Right hindlimb (tissue), 1 donor: ENCODE measurements at regions not wholly inside any gene's neighbourhood (a gene's known extent, or its start where the extent isn't known, plus 50 kb on each side); places are given as distances from the start of the nearest gene placed in this dataset.

Source experiments
- DNase-seq: peaks from one replicate; pipeline ENCODE4 v3.0.0-alpha.2; 2018

DNA sequence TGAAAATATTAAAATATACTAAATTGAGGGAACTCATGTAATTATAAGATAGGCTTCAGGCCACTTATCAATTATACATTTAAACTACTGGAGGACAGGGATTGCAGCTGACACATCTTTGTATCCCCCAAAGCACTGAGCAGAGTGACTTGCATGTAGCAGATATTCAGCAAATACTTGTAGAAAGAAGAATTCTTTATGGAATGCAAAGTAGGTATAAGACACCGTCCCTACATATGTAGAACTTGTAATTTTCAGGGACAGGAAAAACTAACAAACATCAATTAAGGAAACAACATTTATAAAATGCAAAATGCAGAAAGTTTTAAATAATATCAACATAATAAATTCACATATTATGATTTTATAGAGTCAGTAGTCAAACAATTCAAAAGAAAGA lies 719.2 kb downstream of the OLFM4 start:
- DNase-seq = no peak

DNA sequence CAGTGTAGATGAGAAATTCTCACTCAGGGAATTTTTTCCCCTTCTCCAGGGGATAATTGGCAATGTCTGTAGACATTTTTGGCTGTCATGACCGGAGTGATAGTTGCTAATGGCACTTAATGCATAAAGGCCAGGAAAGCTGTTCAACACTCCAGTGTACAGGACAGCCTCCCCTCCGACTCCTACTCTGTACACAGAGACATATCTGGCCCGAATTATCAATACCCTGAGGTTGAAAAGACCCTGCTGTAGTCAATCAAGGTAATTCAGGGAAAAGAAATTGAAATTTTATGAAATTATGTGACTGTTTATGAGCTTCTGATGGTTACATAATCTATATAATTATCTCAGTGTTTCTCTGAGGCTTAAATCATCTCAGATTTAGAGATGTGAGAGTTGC lies 720.7 kb downstream of the OLFM4 start:
- DNase-seq = no peak

DNA sequence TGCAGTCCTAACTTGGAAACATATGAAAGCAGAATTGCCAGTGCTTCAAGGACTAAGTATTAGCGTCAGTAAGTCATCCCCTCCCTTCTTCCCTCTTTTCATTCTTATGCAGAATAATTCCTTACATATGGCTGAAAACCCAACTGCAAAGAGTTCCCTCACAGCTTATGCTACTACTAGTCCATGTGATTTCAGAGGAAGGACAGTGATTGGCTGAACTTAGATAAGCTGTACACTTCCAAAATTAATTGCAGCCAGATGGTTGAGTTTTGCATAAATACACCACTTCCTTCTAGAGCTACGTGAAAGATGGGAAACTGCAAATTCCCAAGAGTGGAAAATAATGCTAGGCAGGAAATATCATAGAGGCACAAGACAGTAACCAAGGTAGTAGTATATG lies 730.4 kb downstream of the OLFM4 start:
- no peak for DNase-seq

DNA sequence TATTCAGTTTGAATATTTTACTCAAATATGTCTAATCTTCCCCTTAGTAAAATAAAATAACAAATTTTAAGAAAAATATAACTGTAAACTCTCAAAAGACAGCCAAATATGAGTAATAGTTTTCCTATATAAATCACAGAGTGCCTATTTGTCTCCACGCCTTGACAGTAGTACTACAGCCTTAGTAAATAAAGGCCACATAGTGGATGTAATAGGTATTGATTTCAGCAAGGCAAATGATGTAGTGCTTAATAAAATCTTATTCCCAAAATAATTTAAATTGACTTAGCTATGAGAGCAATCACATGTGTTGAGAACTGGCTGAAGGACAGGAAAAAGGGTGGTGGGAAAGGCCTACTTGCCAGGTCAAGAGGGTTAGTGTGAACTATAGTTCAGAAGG lies 747.2 kb downstream of the OLFM4 start:
- no peak for DNase-seq

DNA sequence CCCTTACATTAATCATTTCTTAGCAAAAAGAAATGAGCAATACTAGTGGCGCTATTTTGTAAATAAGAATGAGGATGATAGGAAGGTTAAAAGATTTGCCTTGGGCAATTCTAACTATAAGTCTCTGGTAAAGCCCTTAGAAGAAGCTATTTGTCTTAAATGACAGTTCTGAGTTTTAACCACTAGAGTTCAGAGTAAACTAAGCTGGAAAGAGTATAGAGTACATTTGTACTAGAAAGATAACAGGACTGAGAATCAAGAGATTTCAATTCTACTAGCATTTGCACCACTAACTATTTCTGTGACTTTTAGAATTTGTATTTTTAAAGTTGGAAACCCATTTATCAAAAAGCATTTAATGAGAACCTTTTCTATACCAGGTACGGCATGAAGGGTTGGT lies 750.3 kb downstream of the OLFM4 start:
- DNase-seq = no peak

DNA sequence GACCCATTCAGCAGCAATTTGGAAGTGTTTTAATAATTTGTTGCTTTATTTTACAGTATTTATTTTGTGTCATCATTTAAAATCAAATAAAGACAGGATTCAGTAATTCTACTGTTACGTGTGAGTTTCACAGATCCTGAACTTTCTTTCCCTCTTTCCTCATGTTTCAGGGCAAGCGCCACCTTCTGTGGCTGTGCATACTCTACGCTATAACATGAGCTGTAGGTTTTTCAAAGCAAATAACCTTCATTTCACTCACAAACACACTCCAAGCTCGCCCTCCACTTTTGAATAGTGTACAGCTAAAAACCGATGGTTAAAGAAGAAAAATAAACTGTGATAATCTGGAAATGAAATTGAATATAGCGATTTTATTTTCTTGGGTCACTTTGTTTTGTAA lies 753.3 kb downstream of the OLFM4 start:
- no peak for DNase-seq

DNA sequence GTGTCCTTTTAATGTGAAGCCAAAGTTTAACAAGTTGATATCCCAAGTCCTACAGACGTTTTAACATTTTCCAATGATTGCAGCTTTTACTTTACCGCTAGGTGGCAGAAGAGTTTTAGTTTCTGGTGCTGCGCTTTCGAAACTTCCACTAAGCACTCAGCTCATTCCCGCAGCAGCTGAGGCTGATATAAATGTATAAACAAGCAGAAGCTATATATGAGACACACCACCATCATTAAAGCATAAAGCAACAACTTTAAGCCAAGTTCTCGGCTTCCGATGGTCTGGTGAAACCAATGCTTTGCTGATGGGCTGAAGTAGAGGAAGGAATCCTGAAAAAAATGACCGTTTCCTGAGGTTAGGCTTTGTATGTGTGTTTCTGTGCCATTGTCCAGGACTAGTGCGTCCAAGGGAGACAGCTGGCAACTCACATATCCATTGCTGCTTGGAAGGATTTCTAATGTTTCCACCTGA lies 753.9 kb downstream of the OLFM4 start:
- peak; percentile 63 for DNase-seq

DNA sequence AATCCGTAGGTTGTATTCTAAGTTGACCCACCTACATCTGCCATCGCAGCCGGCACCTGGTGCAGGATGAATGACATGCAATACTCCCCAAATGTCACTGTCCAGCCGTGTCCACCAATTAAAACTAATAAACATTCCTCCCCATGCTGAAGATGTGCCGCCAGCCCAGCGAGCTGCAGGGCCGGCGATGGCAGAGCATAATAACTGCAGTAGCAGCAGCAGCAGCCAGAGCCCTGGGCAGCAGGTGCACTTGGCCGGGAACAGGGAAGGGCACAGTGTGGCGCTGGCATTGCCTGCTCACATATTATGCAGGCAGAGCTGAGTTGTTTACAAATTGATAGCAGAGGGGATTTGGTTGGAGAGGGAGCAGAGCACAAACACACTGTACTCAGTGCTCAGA lies 754.9 kb downstream of the OLFM4 start:
- no peak for DNase-seq

DNA sequence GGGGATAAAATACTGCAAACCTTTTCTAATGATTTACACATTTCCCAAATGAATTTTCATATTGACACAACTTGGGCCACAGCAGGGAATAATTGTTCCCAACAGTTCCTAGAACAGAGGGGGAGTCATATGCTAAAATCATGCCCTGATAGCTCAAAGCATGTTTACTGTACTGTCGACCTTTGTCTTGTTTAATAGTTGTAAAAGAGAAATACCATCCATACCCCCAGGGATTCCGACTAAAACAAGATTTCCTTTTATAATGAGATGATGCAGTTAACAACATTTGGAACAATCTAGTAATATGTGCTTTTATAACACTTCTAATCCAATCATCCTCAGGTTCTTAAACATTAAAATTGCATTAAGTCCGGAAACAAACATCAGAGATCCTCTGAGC lies 759.7 kb downstream of the OLFM4 start:
- DNase-seq = no peak

DNA sequence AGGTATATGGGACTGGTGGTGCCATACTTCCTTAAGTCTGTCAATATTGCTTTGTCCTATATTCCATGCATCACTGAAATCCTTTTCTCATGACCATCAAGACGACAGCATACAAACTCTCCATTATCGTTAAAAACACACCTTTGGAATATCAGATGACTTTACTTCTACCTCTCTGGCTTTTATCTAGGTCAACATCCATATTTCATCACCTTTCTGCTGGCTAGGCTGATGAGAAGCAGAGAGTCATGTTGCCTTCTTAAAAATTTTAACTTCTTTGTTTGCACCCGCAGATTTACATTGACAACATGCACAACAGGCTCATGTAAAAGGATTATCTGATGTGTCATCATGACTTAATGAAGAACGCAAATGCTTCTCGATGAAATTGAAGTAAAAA lies 771.4 kb downstream of the OLFM4 start:
- DNase-seq = no peak

DNA sequence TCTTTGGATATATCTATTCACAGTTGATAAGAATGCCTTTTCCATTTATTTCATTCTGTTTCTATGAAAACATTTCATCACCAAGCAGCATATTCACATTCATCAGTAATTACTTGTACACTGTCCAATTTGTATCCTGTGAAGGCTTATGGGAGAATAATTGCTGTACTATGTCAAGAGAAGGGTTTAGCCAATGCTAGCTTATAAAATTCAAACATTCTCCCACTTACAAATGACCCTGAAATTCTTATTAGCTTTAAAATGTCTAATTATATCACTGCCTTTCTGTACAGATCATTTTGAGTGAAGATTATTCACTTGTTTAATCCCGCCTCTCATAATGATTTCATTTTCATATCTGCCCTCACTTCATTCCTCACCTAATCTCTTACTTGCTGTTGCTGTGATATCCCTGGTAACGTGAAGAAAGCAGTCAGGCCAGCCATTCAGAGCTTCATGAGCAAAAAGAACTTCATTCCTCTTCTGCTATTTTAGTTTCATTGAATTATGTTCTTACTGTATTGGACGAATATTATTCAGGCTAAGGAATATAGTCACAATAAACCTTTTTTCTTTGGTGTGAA lies 778.7 kb downstream of the OLFM4 start:
- no peak for DNase-seq

DNA sequence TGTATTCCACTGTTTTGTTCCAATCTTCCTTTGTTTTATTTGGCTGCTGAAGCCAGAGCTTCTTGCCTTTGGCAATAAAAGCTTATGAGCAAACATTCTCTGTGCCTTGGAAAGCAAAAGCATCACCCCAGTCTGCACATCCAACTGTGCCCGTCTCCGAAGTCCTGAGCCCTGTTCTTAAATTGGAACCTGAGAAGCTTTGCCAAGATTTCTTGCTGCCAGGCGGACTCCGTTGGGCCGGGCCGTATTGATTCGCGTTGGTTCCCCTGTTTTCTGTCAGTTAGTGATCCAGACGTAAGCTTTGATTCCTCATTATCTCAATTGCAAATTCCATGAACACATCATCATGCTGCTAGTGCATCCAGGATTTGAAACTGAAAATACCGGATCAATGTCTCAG lies 793.0 kb downstream of the OLFM4 start:
- DNase-seq = no peak

DNA sequence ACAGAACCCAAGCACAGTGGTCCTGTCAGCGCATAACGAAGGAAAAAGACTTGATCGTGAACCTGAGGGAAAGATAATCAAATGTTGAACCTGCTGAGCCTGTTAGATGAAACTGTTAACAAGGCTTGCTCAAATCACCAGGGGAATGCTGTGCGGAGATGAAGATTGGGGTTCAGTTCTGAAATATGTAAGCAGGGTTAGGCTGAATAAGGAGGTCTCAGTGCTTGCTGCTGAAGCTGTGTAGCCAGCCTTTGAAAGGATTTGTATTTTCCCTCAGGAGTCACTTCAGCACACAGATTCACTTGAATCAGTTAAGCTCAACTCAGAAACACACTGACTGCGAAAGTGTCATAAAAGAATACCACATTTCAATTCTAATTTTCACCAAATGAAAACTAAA lies 793.5 kb downstream of the OLFM4 start:
- no peak for DNase-seq

DNA sequence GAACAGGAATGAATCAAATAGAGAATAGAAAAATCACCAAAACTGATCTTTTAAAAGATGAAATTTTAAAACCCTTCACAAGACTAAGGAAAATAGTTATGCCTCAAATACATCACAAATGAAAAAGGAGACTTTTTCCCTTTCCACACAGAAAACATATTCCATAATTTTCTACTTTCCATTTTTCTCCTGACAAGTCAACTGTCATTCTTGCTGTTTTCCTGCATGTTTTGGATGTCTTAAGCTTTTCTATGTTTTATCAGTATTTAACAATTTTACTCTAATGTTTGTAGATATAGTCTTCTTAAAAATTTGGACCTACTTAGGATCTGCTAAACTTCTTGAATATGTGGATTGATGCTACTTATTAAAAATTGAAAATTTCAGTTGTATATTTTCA lies 810.8 kb downstream of the OLFM4 start:
- DNase-seq = no peak

DNA sequence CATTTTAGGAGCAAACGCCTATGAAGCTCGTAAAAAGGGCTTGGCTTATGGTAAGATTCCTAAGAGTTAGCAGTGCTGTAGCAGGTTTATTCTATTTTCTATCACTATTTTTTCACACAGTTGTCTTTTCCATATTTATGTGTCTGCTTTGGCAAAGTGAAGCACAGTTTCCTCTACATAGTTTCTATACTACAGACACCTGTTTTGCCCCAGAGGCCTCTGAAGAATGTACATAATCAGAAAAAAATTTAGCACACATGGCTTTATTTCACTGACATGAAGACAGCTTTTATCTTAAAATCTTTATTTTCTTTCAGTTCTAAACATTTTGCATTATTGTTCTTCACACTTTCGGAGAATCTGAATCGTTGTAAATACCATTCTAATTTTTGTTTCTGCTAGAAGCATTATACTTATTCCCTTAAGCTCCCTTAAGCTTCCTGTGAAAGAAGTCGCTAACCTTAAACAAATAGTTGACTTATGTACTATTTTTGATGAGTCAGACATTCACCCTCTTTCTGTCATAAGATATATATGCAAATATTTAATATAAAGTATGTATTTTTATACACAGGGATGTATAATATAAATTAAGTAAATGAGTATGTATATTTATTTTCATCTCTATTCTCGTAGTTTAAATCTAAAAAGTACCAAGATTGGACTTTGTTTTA lies 816.0 kb downstream of the OLFM4 start:
- no peak for DNase-seq

DNA sequence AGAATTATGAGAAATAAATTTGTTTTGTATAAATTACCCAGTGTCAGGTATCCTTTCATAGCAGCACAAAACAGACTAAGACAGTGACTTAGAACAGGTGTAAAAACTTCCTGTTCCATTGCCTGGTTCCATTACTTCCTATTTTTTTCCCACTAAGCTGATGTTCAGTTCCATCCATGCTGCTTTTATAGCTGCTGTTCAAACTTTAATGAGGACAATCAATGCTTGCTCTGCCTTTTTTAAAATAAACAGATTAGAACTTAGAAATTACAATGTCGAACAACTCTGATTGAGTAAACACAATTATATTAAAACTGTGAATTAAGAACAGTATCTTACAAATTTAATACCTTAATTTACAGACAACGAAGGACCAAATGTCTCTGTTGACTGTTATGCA lies 818.9 kb downstream of the OLFM4 start:
- DNase-seq = no peak

DNA sequence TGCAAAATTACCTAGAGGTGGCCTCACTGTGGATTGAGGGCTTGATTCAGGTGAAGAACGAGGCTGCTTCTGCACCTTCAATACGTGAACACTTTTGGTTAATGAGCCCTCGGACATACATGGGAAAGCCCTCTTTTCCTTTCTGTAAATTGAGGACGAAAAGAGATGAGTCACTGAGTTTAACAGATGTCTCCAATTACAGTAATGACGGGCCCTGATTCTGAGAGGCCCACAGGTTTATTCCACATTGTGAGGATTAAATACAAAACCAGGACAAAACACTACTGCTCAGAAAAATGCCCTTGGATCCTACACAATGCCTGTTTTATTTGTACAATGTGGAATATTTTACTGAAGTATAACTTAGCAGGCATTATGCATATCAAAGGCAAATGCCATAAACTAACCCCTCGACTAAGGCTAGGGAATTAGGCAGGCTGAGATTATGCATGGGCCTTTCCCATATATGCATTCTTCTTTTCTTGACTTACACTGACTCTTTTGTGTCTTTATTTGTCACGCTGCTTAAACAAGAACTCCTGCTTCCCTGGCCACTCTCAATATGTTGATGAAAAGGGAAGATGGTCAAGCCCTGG lies 819.9 kb downstream of the OLFM4 start:
- no peak for DNase-seq

DNA sequence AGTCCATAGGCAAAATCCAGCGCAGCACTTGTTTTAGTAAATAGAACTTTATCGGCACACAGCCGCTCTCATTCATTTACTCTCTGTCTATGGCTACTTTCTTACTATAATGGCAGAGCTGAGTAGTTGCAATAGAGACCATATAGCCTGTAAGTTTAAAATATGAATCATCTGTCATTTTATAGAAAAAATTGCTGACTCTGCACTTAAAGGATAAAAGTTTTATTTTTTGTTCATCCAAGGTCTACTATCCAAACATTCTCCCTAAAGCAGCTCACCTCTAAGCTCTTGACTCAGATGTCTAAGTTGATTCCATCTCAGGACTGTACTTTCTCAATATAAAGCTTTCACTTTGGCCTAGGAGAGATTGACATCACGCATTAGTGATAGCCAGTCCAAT lies 825.7 kb downstream of the OLFM4 start:
- no peak for DNase-seq

DNA sequence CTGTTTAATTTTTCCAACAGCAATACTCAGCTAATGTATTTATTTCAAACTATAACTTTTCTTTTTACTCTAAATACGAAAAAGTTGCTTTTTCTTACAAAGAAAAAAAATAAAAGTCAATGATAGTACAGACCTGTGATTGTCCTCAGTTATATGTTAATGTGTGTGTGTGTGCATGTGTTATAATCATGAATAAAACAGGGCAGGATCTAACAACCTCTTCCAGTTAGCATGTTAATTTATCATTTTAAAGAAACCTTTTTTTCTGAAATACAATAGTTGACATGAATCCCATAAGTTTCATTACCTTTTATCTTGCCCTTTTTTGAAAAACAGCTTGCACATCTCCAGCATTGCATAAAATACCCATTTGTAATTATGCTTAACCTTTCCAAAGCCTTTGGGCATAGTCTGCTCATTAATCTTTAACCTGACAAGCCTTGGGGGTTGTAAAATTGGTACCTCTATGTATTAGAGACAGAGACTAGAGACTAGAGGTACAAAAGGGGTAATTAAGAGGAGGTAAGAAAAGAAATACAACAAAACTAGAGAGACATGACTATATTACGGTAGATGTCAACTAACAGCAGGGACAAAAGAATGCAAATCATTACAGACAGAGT lies 828.1 kb downstream of the OLFM4 start:
- no peak for DNase-seq

DNA sequence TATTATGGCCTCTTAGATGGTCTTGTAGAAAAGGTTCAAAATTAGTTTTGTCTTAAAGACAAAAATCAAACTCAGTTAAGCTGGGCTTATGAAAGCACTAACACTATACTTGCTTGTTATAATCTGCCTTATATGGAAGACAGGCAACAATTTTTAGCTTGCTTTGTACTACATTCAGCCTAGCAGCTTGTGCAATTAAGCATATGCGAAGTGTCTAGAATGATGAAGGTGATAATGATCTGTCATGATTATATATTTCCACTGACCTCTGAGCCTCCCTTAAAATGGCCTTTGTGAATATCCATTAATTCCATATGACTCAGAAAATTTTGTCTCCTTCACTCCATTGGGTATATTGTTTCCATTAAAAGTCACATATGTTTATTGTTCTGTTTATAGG lies 834.9 kb downstream of the OLFM4 start:
- DNase-seq = no peak

DNA sequence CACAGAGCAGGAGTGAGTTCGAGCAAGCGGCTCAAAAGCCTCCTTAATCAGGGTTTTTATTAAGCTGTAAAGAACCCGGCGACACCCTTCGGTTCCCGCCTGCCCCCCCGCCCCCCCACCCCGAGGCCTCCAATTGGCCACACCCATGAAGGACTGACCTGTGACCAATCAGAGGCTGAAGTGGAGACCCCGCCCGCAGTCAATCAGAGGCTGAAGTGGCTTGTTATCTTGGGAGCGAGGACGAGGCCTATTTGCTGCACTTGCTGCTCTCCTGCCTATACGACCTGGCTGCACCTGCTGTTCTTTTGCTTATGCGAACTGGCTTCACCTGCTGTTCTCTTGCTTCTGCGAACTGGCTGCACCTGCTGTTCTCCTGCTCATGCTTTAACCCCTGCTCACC lies 844.9 kb downstream of the OLFM4 start:
- DNase-seq = no peak

DNA sequence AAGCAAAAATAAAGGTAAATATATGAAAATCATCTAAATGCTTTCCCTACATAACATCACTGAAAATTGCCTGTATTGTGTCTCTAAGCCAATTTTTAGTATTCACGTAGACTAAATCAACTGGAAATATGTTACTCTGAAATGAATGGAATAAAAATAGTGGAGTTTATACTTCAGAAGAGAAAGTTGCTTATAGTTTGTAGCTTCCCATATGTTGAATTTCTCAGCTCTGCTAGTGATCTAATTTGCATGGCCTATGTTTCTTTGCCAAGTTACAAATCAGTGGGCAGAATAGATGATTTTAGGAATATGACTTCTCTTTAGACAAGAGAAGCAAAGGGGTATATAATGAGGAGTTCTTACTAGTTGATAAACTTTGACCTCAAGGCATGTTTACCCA lies 850.2 kb downstream of the OLFM4 start:
- no peak for DNase-seq

DNA sequence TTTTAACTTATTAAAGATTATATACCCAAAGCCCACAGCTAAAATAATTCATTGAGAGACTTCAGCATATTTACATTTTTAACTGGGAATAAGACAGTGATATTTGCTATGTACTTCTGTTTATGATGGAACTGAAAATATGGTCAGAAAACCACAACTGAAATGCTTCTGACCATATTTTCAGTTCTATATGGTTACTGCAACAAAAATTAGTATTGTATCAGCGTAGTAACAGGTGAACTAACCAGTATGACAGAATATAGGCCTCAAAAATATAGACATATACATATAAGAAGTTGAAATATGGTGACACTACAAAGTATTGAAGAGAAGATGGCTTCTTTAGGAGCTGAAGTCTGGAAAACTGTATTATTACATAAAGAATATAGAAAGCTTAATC lies 857.4 kb downstream of the OLFM4 start:
- DNase-seq = no peak

DNA sequence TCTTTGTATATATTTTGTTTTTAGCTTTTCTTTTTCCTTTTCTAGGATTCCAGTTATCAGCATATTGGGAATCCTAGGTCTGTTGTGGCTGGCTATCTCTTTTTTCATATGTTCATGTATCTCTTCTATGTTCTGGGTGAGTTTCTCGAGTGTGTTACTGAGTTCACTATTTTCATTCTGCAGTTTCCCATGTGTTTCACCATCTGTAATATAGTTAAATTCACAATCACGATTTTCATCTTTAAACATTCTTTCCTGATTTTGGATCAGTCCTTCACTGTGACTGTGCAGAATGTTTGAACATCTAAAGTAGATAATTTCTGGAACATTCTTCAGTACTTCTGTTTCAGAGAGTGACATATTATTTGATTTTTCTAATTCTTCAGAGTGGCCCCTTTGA lies 862.1 kb downstream of the OLFM4 start:
- no peak for DNase-seq
